ENCODE measurements at regions not wholly inside any gene's neighbourhood (a gene's known extent, or its start where the extent isn't known, plus 50 kb on each side); places are given as distances from the start of the nearest gene placed in this dataset.

DNA sequence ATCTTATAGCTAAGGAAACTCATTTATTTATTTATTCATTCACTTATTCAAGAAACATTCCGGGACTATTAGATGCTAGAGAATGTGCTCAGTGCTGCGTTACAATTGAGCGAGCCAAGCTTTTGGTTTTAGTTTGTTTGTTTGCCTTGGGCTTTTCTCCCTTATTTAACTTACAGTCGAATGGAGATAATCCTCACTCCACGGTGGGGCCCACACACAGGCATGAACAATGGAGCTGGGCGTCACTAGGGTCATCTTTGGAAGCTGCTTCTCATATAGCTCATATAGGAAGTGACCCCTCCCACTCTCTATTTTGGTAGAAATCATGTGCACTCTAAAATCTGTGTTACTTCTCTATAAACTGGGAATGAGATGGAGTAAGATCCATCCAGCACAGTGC is 210.0 kb downstream of the TMEM114 start:
- TF ChIP-seq, protein P1, sequence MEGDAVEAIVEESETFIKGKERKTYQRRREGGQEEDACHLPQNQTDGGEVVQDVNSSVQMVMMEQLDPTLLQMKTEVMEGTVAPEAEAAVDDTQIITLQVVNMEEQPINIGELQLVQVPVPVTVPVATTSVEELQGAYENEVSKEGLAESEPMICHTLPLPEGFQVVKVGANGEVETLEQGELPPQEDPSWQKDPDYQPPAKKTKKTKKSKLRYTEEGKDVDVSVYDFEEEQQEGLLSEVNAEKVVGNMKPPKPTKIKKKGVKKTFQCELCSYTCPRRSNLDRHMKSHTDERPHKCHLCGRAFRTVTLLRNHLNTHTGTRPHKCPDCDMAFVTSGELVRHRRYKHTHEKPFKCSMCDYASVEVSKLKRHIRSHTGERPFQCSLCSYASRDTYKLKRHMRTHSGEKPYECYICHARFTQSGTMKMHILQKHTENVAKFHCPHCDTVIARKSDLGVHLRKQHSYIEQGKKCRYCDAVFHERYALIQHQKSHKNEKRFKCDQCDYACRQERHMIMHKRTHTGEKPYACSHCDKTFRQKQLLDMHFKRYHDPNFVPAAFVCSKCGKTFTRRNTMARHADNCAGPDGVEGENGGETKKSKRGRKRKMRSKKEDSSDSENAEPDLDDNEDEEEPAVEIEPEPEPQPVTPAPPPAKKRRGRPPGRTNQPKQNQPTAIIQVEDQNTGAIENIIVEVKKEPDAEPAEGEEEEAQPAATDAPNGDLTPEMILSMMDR (IDR thresholded peaks at IDR 0.05; ENCODE audit: low read length) = no peak
- TF ChIP-seq EZH2 (optimal IDR thresholded peaks at IDR 0.05; ENCODE audit: low read depth, low read length) (no peak), EZH2phosphoT487 (IDR thresholded peaks at IDR 0.05; ENCODE audit: low read length) (no peak)
- Histone ChIP-seq H3K9me3 (replicated peaks; ENCODE audit: insufficient read depth, low read length) (no peaks in the 10 kb centered on the region), H3K27me3 (replicated peaks; ENCODE audit: insufficient read depth, low read length) (no peaks in the 10 kb centered on the region), H3K4me2 (ENCODE audit: low read depth, low read length) (no peak overlapping the region), H3K9me2 (replicated peaks; ENCODE audit: insufficient read depth, low read length) (no peaks in the 10 kb centered on the region), H3K4me1 (ENCODE audit: low read length) (no peaks in the 10 kb centered on the region), H3K36me3 (replicated peaks; ENCODE audit: insufficient read depth, low read length) (no peaks in the 10 kb centered on the region), H3K27ac (ENCODE audit: low read length) (no peak overlapping the region), H3K79me2 (ENCODE audit: low read length) (no peaks in the 10 kb centered on the region), H2AFZ (ENCODE audit: low read length) (no peak overlapping the region), H3F3A (ENCODE audit: insufficient read depth, low read length) (no peaks in the 10 kb centered on the region), H3K9ac (ENCODE audit: low read length) (no peak overlapping the region), H3K4me3 (ENCODE audit: low read length) (no peak overlapping the region), H4K20me1 (ENCODE audit: insufficient read depth, low read length) (no peaks in the 10 kb centered on the region)
- DNase-seq = no peak

- H4K20me1 ChIP-seq (ENCODE audit: insufficient read depth, low read length) = no peaks in the 10 kb centered on the region
- no peaks in the 10 kb centered on the region for H3F3A ChIP-seq (ENCODE audit: insufficient read depth, low read length)
- H2AFZ ChIP-seq (ENCODE audit: low read length) = no peak overlapping the region
- H3K27ac ChIP-seq (ENCODE audit: low read length) = no peak overlapping the region
- H3K9me2 ChIP-seq (replicated peaks; ENCODE audit: insufficient read depth, low read length) = no peaks in the 10 kb centered on the region
- no peaks in the 10 kb centered on the region for H3K36me3 ChIP-seq (replicated peaks; ENCODE audit: insufficient read depth, low read length)
- no peak for TF ChIP-seq EZH2 (optimal IDR thresholded peaks at IDR 0.05; ENCODE audit: low read depth, low read length)
- H3K79me2 ChIP-seq (ENCODE audit: low read length) = no peaks in the 10 kb centered on the region
- H3K4me3 ChIP-seq (ENCODE audit: low read length) = no peak overlapping the region
- no peak overlapping the region for H3K9ac ChIP-seq (ENCODE audit: low read length)
- no peak overlapping the region for H3K4me2 ChIP-seq (ENCODE audit: low read depth, low read length)
- no peaks in the 10 kb centered on the region for H3K4me1 ChIP-seq (ENCODE audit: low read length)
- no peak for DNase-seq
- no peaks in the 10 kb centered on the region for H3K9me3 ChIP-seq (replicated peaks; ENCODE audit: insufficient read depth, low read length)
- H3K27me3 ChIP-seq (replicated peaks; ENCODE audit: insufficient read depth, low read length) = no peaks in the 10 kb centered on the region
These were observed 212.4 kb downstream of the TMEM114 start for GRCh38 chr16:8377864-8378263.

DNA sequence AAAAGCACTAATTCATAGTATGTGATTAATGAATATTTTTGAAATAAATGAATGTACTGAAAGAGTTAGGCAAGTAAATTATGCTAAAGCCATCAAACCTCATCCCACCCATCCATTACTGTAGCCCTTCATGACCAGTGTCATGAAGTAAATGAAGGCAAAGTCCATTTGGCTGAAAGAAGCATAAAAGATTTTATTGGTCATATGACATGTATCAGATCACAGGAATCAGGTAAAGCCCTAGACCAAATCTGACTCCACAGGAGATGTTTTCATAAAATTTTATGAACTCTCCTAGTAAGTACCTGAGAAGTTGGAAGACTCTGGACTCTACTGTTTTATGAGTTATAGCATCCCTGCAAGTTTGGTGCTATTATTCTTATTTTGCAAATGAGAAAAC is 213.5 kb downstream of the TMEM114 start:
- Histone ChIP-seq H3K27me3 (replicated peaks; ENCODE audit: insufficient read depth, low read length) (no peaks in the 10 kb centered on the region), H3F3A (ENCODE audit: insufficient read depth, low read length) (no peaks in the 10 kb centered on the region), H3K79me2 (ENCODE audit: low read length) (no peaks in the 10 kb centered on the region), H3K4me2 (ENCODE audit: low read depth, low read length) (no peak overlapping the region), H3K36me3 (replicated peaks; ENCODE audit: insufficient read depth, low read length) (no peaks in the 10 kb centered on the region), H3K27ac (ENCODE audit: low read length) (no peak overlapping the region), H2AFZ (ENCODE audit: low read length) (no peak overlapping the region), H4K20me1 (ENCODE audit: insufficient read depth, low read length) (no peaks in the 10 kb centered on the region), H3K9me3 (replicated peaks; ENCODE audit: insufficient read depth, low read length) (no peaks in the 10 kb centered on the region), H3K9me2 (replicated peaks; ENCODE audit: insufficient read depth, low read length) (no peaks in the 10 kb centered on the region), H3K4me3 (ENCODE audit: low read length) (no peak overlapping the region), H3K4me1 (ENCODE audit: low read length) (no peaks in the 10 kb centered on the region), H3K9ac (ENCODE audit: low read length) (no peak overlapping the region)
- TF ChIP-seq EZH2phosphoT487 (IDR thresholded peaks at IDR 0.05; ENCODE audit: low read length) (no peak), EZH2 (optimal IDR thresholded peaks at IDR 0.05; ENCODE audit: low read depth, low read length) (no peak)
- TF ChIP-seq, protein P1 (IDR thresholded peaks at IDR 0.05; ENCODE audit: low read length) = no peak
- no peak for DNase-seq

DNA sequence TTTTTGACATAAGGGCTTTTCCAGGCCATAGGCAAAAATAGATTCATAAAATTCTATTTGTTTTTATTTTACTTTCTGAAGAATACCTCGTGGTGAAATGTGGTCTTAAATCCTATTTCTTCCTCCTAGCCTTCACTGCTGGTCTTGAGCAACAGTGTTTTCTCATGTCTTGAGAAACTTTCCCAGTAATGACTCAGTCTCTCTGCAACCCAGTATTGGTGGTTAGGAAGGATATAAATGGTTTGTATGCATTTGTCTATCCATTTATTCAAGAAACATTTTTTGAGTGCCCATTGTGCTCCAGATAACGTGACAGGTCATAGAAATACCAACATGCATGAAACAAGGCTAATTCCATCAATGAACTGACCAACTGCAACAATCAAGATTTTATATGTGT is 213.9 kb downstream of the TMEM114 start:
- Histone ChIP-seq H4K20me1 (ENCODE audit: insufficient read depth, low read length) (no peaks in the 10 kb centered on the region), H3K4me3 (ENCODE audit: low read length) (no peak overlapping the region), H3K79me2 (ENCODE audit: low read length) (no peaks in the 10 kb centered on the region), H3K9ac (ENCODE audit: low read length) (no peak overlapping the region), H3F3A (ENCODE audit: insufficient read depth, low read length) (no peaks in the 10 kb centered on the region), H3K4me2 (ENCODE audit: low read depth, low read length) (no peak overlapping the region), H3K9me3 (replicated peaks; ENCODE audit: insufficient read depth, low read length) (no peaks in the 10 kb centered on the region), H2AFZ (ENCODE audit: low read length) (no peak overlapping the region), H3K27ac (ENCODE audit: low read length) (no peak overlapping the region), H3K36me3 (replicated peaks; ENCODE audit: insufficient read depth, low read length) (no peaks in the 10 kb centered on the region), H3K4me1 (ENCODE audit: low read length) (no peaks in the 10 kb centered on the region), H3K9me2 (replicated peaks; ENCODE audit: insufficient read depth, low read length) (no peaks in the 10 kb centered on the region), H3K27me3 (replicated peaks; ENCODE audit: insufficient read depth, low read length) (no peaks in the 10 kb centered on the region)
- no peak for DNase-seq
- TF ChIP-seq EZH2phosphoT487 (IDR thresholded peaks at IDR 0.05; ENCODE audit: low read length) = no peak
- no peak for TF ChIP-seq EZH2 (optimal IDR thresholded peaks at IDR 0.05; ENCODE audit: low read depth, low read length)
- TF ChIP-seq, protein P1 (IDR thresholded peaks at IDR 0.05; ENCODE audit: low read length) = no peak

Measured in MM.1S (cell line).